ENCODE measurements at regions not wholly inside any gene's neighbourhood (a gene's known extent, or its start where the extent isn't known, plus 50 kb on each side); places are given as distances from the start of the nearest gene placed in this dataset.

- Histone ChIP-seq H3K79me2 (ENCODE audit: control insufficient read depth, insufficient read depth, low read length) (no peaks in the 10 kb centered on the region), H3K9ac (ENCODE audit: control insufficient read depth, extremely low read depth, insufficient read depth, low read length) (no peak overlapping the region), H3K4me1 (ENCODE audit: control insufficient read depth, extremely low read depth, insufficient read depth, low read length) (no peaks in the 10 kb centered on the region), H3K4me3 (ENCODE audit: control insufficient read depth in 2 of 3, extremely low read depth in 1 of 3, insufficient read depth in 2 of 3, low read depth in 1 of 3, low read length in 3 of 3) (no peak overlapping the region), H3K9me3 (ENCODE audit: control insufficient read depth, low read depth, low read length) (no peaks in the 10 kb centered on the region), H4K20me1 (ENCODE audit: control insufficient read depth, extremely low read depth, insufficient read depth, low read length) (no peaks in the 10 kb centered on the region), H3K27ac (ENCODE audit: control insufficient read depth, insufficient read depth, low read length) (no peak overlapping the region), H3K27me3 (ENCODE audit: control insufficient read depth, extremely low read depth, insufficient read depth, low read length) (no peaks in the 10 kb centered on the region), H3K9me1 (ENCODE audit: control insufficient read depth, extremely low read depth, insufficient read depth, low read length) (no peaks in the 10 kb centered on the region), H3K36me3 (ENCODE audit: control insufficient read depth in 2 of 2, extremely low read depth in 1 of 2, insufficient read depth in 2 of 2, low read length in 2 of 2) (no peaks in the 10 kb centered on the region), H3K4me2 (ENCODE audit: control insufficient read depth, extremely low read depth, insufficient read depth, low read depth, low read length) (no peak overlapping the region), H2AFZ (ENCODE audit: control insufficient read depth, low read length) (no peak overlapping the region)
- DNase-seq (ENCODE audit: low read depth, low spot score) (no peak), FAIRE-seq (no peak)
- no peak for TF ChIP-seq EZH2 (IDR thresholded peaks at IDR 0.05; ENCODE audit: low read length)
- TF ChIP-seq CTCF (optimal IDR thresholded peaks at IDR 0.05 in 1 of 3, IDR thresholded peaks at IDR 0.05 in 1 of 3, conservative IDR thresholded peaks at IDR 0.05 in 1 of 3; ENCODE audit: extremely low read depth in 1 of 3, insufficient read depth in 2 of 3, low read length in 3 of 3): no peak
- dilution Hi-C loops (cut with MboI; ENCODE audit: extremely low pct_ligation_motif_present, low sequenced_read_pairs): no loop called here
Measured at GRCh38 chr16:86156155-86156554, 257.2 kb downstream of the IRF8 start.

- H3K4me1 ChIP-seq (ENCODE audit: control insufficient read depth, extremely low read depth, insufficient read depth, low read length): no peaks in the 10 kb centered on the region
- TF ChIP-seq EZH2 (IDR thresholded peaks at IDR 0.05; ENCODE audit: low read length) (no peak), CTCF (optimal IDR thresholded peaks at IDR 0.05 in 1 of 3, IDR thresholded peaks at IDR 0.05 in 1 of 3, conservative IDR thresholded peaks at IDR 0.05 in 1 of 3; ENCODE audit: extremely low read depth in 1 of 3, insufficient read depth in 2 of 3, low read length in 3 of 3) (no peak)
- no peak overlapping the region for H3K27ac ChIP-seq (ENCODE audit: control insufficient read depth, insufficient read depth, low read length)
- H3K4me2 ChIP-seq (ENCODE audit: control insufficient read depth, extremely low read depth, insufficient read depth, low read depth, low read length): no peak overlapping the region
- H3K36me3 ChIP-seq (ENCODE audit: control insufficient read depth in 2 of 2, extremely low read depth in 1 of 2, insufficient read depth in 2 of 2, low read length in 2 of 2): no peaks in the 10 kb centered on the region
- dilution Hi-C loops (cut with MboI; ENCODE audit: extremely low pct_ligation_motif_present, low sequenced_read_pairs): no loop called here
- H3K27me3 ChIP-seq (ENCODE audit: control insufficient read depth, extremely low read depth, insufficient read depth, low read length): no peaks in the 10 kb centered on the region
- H4K20me1 ChIP-seq (ENCODE audit: control insufficient read depth, extremely low read depth, insufficient read depth, low read length): no peaks in the 10 kb centered on the region
- DNase-seq (ENCODE audit: low read depth, low spot score) (no peak), FAIRE-seq (no peak)
- H2AFZ ChIP-seq (ENCODE audit: control insufficient read depth, low read length): no peak overlapping the region
- no peaks in the 10 kb centered on the region for H3K9me3 ChIP-seq (ENCODE audit: control insufficient read depth, low read depth, low read length)
- no peak overlapping the region for H3K4me3 ChIP-seq (ENCODE audit: control insufficient read depth in 2 of 3, extremely low read depth in 1 of 3, insufficient read depth in 2 of 3, low read depth in 1 of 3, low read length in 3 of 3)
- no peaks in the 10 kb centered on the region for H3K9me1 ChIP-seq (ENCODE audit: control insufficient read depth, extremely low read depth, insufficient read depth, low read length)
- no peak overlapping the region for H3K9ac ChIP-seq (ENCODE audit: control insufficient read depth, extremely low read depth, insufficient read depth, low read length)
- no peaks in the 10 kb centered on the region for H3K79me2 ChIP-seq (ENCODE audit: control insufficient read depth, insufficient read depth, low read length)
Measured at GRCh38 chr16:86157616-86158247, 258.8 kb downstream of the IRF8 start.

Measured in keratinocyte (primary cell).